PC-3 (cell line): ENCODE measurements at regions not wholly inside any gene's neighbourhood (a gene's known extent, or its start where the extent isn't known, plus 50 kb on each side); places are given as distances from the start of the nearest gene placed in this dataset.

ENCODE experiments used
- ATAC-seq: fragments of 200-7000 bp; cut with Tn5 transposase; 2 replicates; pipeline ENCODE4 v1.9.1; 2020; ENCODE audit warnings: mild to moderate bottlenecking, moderate library complexity
- BruUV-seq: library from RNA; stranded (reverse); fragments of 400-500 nt; replicated peaks from 2 replicates; lab custom pipeline; 2021; lab: Mats Ljungman, UMichigan
- CTCF ChIA-PET: fragments of 300-600 bp; sonication (Branson Sonifier 250); formaldehyde crosslinking; loops from one replicate; lab custom pipeline; 2022; ENCODE audit warnings: antibody characterized with exemption; lab: Charles Lee
- POLR2A ChIA-PET: fragments of 300-600 bp; sonication (Branson Sonifier 250); formaldehyde crosslinking; loops from one replicate; lab custom pipeline; 2022; ENCODE audit warnings: antibody characterized with exemption; ENCODE audit not compliant: unreplicated experiment; lab: Charles Lee
- DNase-seq: peaks from one replicate; pipeline ENCODE4 v3.0.0-alpha.2; 2015
- H2AFZ ChIP-seq: fragments of 300-600 bp; sonication (generic); 2 replicates; pipeline ENCODE4 v1.6.0; 2016; ENCODE audit warnings: antibody characterized with exemption, low read length
- H3F3A ChIP-seq: fragments of 300-600 bp; sonication (generic); one replicate; pipeline ENCODE4 v1.6.0; 2017; ENCODE audit warnings: antibody characterized with exemption, low read length, control low read depth, mild to moderate bottlenecking; ENCODE audit not compliant: unreplicated experiment
- H3K27ac ChIP-seq: fragments of 300-600 bp; sonication (generic); 2 replicates; pipeline ENCODE4 v1.5.1; 2016; ENCODE audit warnings: mild to moderate bottlenecking, low read length
- H3K27me3 ChIP-seq: fragments of 300-600 bp; sonication (generic); 2 replicates; pipeline ENCODE4 v1.6.1; 2016; ENCODE audit warnings: low read length, mixed read lengths
- H3K36me3 ChIP-seq: fragments of 300-600 bp; sonication (generic); 2 replicates; pipeline ENCODE4 v1.6.1; 2016; ENCODE audit warnings: low read depth, mixed run types, low read length, mixed read lengths
- H3K4me1 ChIP-seq: fragments of 300-600 bp; sonication (generic); 2 replicates; pipeline ENCODE4 v1.5.1; 2016; ENCODE audit warnings: low read length; ENCODE audit not compliant: insufficient read depth
- H3K4me2 ChIP-seq: fragments of 300-600 bp; sonication (generic); 2 replicates; pipeline ENCODE4 v1.6.0; 2016; ENCODE audit warnings: low read length
- H3K4me3 ChIP-seq: fragments of 300-600 bp; sonication (generic); 2 replicates; pipeline ENCODE4 v1.5.1; 2016; ENCODE audit warnings: mild to moderate bottlenecking, low read length, mixed read lengths
- H3K79me2 ChIP-seq: fragments of 300-600 bp; sonication (generic); 2 replicates; pipeline ENCODE4 v1.6.1; 2017; ENCODE audit warnings: low read length, mixed read lengths
- H3K9ac ChIP-seq: fragments of 300-600 bp; sonication (generic); 2 replicates; pipeline ENCODE4 v1.6.0; 2016; ENCODE audit warnings: mild to moderate bottlenecking, low read length
- H3K9me2 ChIP-seq: fragments of 300-600 bp; sonication (generic); replicated peaks from 2 replicates; pipeline ENCODE4 v1.6.1; 2016; ENCODE audit warnings: mixed run types, low read length, mixed read lengths
- H3K9me3 ChIP-seq: fragments of 300-600 bp; sonication (generic); 2 replicates; pipeline ENCODE4 v1.6.1; 2016; ENCODE audit warnings: low read length, mixed read lengths
- H4K20me1 ChIP-seq: fragments of 300-600 bp; sonication (generic); 2 replicates; pipeline ENCODE4 v1.6.1; 2016; ENCODE audit warnings: low read length, mixed read lengths
- CTCF ChIP-seq: fragments of 300-600 bp; sonication (generic); conservative IDR thresholded peaks from 2 replicates; pipeline ENCODE4 v1.5.1; 2017; ENCODE audit warnings: antibody characterized with exemption, low read depth, mild to moderate bottlenecking, low read length
- EZH2 ChIP-seq: fragments of 300-600 bp; sonication (generic); IDR thresholded peaks from one replicate; pipeline ENCODE4 v1.6.1; 2017; ENCODE audit warnings: antibody characterized with exemption, mild to moderate bottlenecking, low read length; ENCODE audit not compliant: unreplicated experiment
- EZH2phosphoT487 ChIP-seq: fragments of 300-600 bp; sonication (generic); IDR thresholded peaks from 2 replicates; pipeline ENCODE4 v1.6.1; 2018; ENCODE audit warnings: mild to moderate bottlenecking, antibody characterized with exemption, low read length, borderline replicate concordance
- intact Hi-C: fragments of 100-400 bp; cut with micrococcal nuclease; formaldehyde crosslinking; loops from 2 replicates; pipeline ENCODE4 v1.9.0; 2023

- Histone ChIP-seq H3K4me3 (no peak overlapping the region), H3K9me2 (no peaks in the 10 kb centered on the region), H3K9me3 (no peaks in the 10 kb centered on the region), H2AFZ (no peak overlapping the region), H3K79me2 (no peaks in the 10 kb centered on the region), H3F3A (no peaks in the 10 kb centered on the region), H3K9ac (no peak overlapping the region), H4K20me1 (no peaks in the 10 kb centered on the region), H3K27me3 (no peaks in the 10 kb centered on the region), H3K27ac (no peak overlapping the region), H3K36me3 (no peaks in the 10 kb centered on the region), H3K4me2 (no peak overlapping the region), H3K4me1 (0 out of 2 replicates have a peak, but pooled peaks cover 4% of the 10 kb centered on the region)
- intact Hi-C loops: no loop called here
- ChIA-PET POLR2A (no interaction called here), CTCF (no interaction called here)
- BruUV-seq: no TSS peak
- ATAC-seq (no peak), DNase-seq (no peak)
- TF ChIP-seq EZH2phosphoT487 (no peak), EZH2 (no peak), CTCF (no peak)
Measured at GRCh38 chr1:99531578-99532275, 114.2 kb upstream of the PALMD start.

DNA sequence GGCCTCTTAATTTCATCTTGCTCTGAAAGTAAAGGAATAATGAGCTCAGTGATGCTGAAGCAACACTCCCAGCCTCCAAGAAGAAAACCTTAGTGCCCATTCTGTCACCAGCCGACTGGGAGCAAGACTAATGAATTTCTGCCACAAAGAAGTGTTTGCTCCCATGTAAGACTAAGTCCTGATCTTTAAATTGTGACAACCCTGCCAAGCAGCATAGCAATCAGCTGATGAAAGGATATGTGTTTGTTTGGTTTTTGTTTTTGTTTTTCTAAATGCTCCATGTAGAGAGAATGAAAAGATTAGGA, 113.7 kb upstream of the PALMD start:
- no peak for ATAC-seq
- intact Hi-C loops: no loop called here
- CTCF ChIA-PET: no interaction called here

More for the DNA sequence above, 113.7 kb upstream of the PALMD start:
- Histone ChIP-seq H3K4me3 (no peak overlapping the region), H3K27me3 (no peaks in the 10 kb centered on the region), H2AFZ (no peak overlapping the region), H3K4me1 (0 out of 2 replicates have a peak, but pooled peaks cover 4% of the 10 kb centered on the region), H3K9me3 (no peaks in the 10 kb centered on the region), H3K27ac (no peak overlapping the region), H3K9me2 (no peaks in the 10 kb centered on the region), H3K79me2 (no peaks in the 10 kb centered on the region), H3K4me2 (no peak overlapping the region), H3K36me3 (no peaks in the 10 kb centered on the region), H3F3A (no peaks in the 10 kb centered on the region), H3K9ac (no peak overlapping the region), H4K20me1 (no peaks in the 10 kb centered on the region)
- TF ChIP-seq CTCF (no peak), EZH2phosphoT487 (no peak), EZH2 (no peak)
- BruUV-seq: no TSS peak
- POLR2A ChIA-PET: no interaction called here
- DNase-seq: no peak
